ENCODE measurements at regions not wholly inside any gene's neighbourhood (a gene's known extent, or its start where the extent isn't known, plus 50 kb on each side); places are given as distances from the start of the nearest gene placed in this dataset.
A peak's percentile ranks its signal among the peaks of the same experiment; 100 is the strongest.

DNA sequence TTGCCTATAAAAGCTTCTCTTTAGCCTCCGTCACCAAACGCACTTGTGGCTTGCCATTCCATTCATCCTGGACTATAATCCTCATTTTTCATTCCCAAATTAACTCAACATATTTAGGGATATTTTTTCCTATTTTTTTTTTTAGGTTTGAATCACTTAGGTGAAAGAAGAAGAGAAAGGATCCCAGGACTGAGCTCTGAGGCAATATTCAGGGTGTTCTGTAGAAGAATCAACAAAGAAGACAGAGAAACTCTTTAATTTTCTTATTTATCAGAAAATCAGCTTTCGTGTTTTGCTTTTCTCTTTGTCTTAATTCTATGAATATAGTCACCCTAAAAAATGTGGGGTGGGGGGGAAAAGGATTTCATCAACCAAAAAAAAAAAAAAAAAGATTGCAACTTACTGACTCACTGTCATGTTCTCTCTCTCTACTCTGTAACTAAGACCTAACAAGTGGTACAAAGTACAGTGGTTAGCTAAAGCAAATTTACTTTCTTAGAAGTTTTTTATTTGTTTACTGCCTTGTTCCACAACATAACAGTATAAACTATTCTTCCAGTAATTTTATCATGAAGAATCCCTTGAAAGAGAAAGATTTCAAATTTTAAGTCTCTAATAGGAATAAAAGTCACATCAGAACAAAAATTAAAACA is 272.0 kb downstream of the DHX15 start:
- 60 to 100% (median 84%) methylated on average over 3 of the region's 3 CpGs; no CpG with 5 or more reads in 2 of the 10 experiments for WGBS, 10 experiments

DNA sequence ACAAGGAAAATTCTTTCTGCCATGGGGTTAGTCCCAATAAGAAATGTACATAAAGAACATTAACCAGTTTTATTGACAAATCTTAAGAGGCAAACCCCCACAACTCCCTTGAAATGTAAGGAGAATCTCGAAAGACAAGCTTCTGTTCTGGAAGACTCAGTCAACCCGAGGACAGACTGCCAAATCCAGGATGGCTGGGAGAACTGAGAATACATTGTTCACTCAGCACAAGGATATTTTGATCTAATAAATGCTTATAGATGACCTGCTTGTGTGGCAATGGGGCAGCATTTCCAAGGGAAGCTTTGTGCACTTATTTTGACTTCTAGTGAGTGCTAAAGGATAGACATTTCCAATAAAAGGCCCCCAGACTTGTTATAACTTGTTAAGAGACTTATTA is 280.4 kb downstream of the DHX15 start:
- no peak overlapping the region for H3K4me3 ChIP-seq
- ATAC-seq (replicated peaks in 6 of 8) = no peak
- peaks cover 0 to 3% of the 10 kb centered on the region in 2 donors for H3K4me1 ChIP-seq (replicated peaks in 1 of 2)
- H3K27ac ChIP-seq = no peak overlapping the region
- in situ Hi-C loops (cut with MboI; ENCODE audit: low pct_unique_long_range_greater_than_20kb in 2 of 9, low sequenced_read_pairs in 9 of 9, unreplicated experiment in 9 of 9) = no loop called here
- WGBS, 10 experiments = 0 to 100% (median 59%) methylated on average over 1 to 2 of the region's 2 CpGs; no CpG with 5 or more reads in 1 of the 10 experiments

More for the DNA sequence above, 272.0 kb downstream of the DHX15 start:
- no peak for ATAC-seq (replicated peaks in 6 of 8)
- H3K4me3 ChIP-seq = no peak overlapping the region
- H3K4me1 ChIP-seq (replicated peaks in 1 of 2) = no peaks in the 10 kb centered on the region
- H3K27ac ChIP-seq = no peak overlapping the region
- in situ Hi-C loops (cut with MboI; ENCODE audit: low pct_unique_long_range_greater_than_20kb in 2 of 9, low sequenced_read_pairs in 9 of 9, unreplicated experiment in 9 of 9) = no loop called here

GRCh38 chr4:24298911-24299310 is 285.4 kb downstream of the DHX15 start:
- H3K4me1 ChIP-seq (replicated peaks in 1 of 2) = peaks cover 0 to 3% of the 10 kb centered on the region in 2 donors
- no peak overlapping the region for H3K4me3 ChIP-seq
- 50 to 100% (median 86%) methylated on average over 1 to 3 of the region's 3 CpGs; no CpG with 5 or more reads in 1 of the 10 experiments for WGBS, 10 experiments
- in situ Hi-C loops (cut with MboI; ENCODE audit: low pct_unique_long_range_greater_than_20kb in 2 of 9, low sequenced_read_pairs in 9 of 9, unreplicated experiment in 9 of 9) = no loop called here
- no peak for ATAC-seq (replicated peaks in 6 of 8)
- H3K27ac ChIP-seq = no peak overlapping the region

- Histone ChIP-seq H3K27ac (no peak overlapping the region), H3K4me1 (replicated peaks in 1 of 2) (no peaks in the 10 kb centered on the region), H3K4me3 (no peak overlapping the region)
- 50 to 100% (median 89%) methylated on average over 1 to 3 of the region's 3 CpGs; no CpG with 5 or more reads in 2 of the 10 experiments for WGBS, 10 experiments
- no peak for ATAC-seq (replicated peaks in 6 of 8)
- in situ Hi-C loops (cut with MboI; ENCODE audit: low pct_unique_long_range_greater_than_20kb in 2 of 9, low sequenced_read_pairs in 9 of 9, unreplicated experiment in 9 of 9) = no loop called here
Observed at GRCh38 chr4:24287096-24287495, 297.3 kb downstream of the DHX15 start.

- no peak for ATAC-seq (replicated peaks in 6 of 8)
- in situ Hi-C loops (cut with MboI; ENCODE audit: low pct_unique_long_range_greater_than_20kb in 2 of 9, low sequenced_read_pairs in 9 of 9, unreplicated experiment in 9 of 9) = no loop called here
- Histone ChIP-seq H3K4me1 (replicated peaks in 1 of 2) (no peaks in the 10 kb centered on the region), H3K27ac (no peak overlapping the region), H3K4me3 (no peak overlapping the region)
- WGBS, 10 experiments = 14 to 100% (median 80%) methylated on average over 1 to 4 of the region's 4 CpGs; no CpG with 5 or more reads in 1 of the 10 experiments
Observed at GRCh38 chr4:24285759-24286158, 298.6 kb downstream of the DHX15 start.

GRCh38 chr4:24282446-24282845 is 301.9 kb downstream of the DHX15 start:
- Histone ChIP-seq H3K4me1 (replicated peaks in 1 of 2) (peaks cover 0 to 2% of the 10 kb centered on the region in 2 donors), H3K4me3 (no peak overlapping the region), H3K27ac (no peak overlapping the region)
- 38 to 100% (median 87%) methylated on average over 1 to 5 of the region's 5 CpGs for WGBS, 10 experiments
- ATAC-seq (replicated peaks in 6 of 8) = no peak
- in situ Hi-C loops (cut with MboI; ENCODE audit: low pct_unique_long_range_greater_than_20kb in 2 of 9, low sequenced_read_pairs in 9 of 9, unreplicated experiment in 9 of 9) = no loop called here

DNA sequence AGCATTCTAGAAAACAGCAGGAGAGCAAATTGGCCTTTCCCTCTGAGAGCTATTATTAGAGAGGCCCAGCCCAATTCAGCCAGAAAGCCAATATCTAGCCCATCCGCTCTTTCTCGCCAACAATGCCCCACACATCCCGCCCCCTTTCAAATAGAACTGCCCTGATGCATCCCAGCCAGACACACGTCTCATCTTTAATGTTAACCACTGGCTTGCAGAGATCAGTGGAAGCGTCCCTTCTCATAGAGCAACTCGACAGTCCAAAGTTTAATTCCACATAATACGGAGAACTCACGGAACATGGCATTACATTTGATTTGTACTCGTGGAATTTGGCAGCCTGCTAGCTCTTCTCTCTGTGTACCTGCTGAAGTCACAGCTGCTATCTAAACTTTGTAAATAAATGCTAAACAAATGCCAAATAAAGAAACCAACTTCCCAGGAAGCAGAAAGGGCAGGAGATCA is 304.4 kb downstream of the DHX15 start:
- WGBS, 10 experiments = 10 to 100% (median 80%) methylated on average over 1 to 6 of the region's 9 CpGs; no CpG with 5 or more reads in 3 of the 10 experiments
- Histone ChIP-seq H3K27ac (no peak overlapping the region), H3K4me1 (replicated peaks in 1 of 2) (peaks cover 0 to 2% of the 10 kb centered on the region in 2 donors), H3K4me3 (no peak overlapping the region)
- ATAC-seq (replicated peaks in 6 of 8) = no peak
- in situ Hi-C loops (cut with MboI; ENCODE audit: low pct_unique_long_range_greater_than_20kb in 2 of 9, low sequenced_read_pairs in 9 of 9, unreplicated experiment in 9 of 9) = no loop called here

- Histone ChIP-seq H3K4me3 (no peak overlapping the region), H3K27ac (no peak overlapping the region), H3K4me1 (replicated peaks in 1 of 2) (peaks cover 0 to 2% of the 10 kb centered on the region in 2 donors)
- no peak for ATAC-seq (replicated peaks in 6 of 8)
- 56 to 100% (median 80%) methylated on average over 1 to 8 of the region's 8 CpGs; no CpG with 5 or more reads in 2 of the 10 experiments for WGBS, 10 experiments
- in situ Hi-C loops (cut with MboI; ENCODE audit: low pct_unique_long_range_greater_than_20kb in 2 of 9, low sequenced_read_pairs in 9 of 9, unreplicated experiment in 9 of 9) = no loop called here
Observed at GRCh38 chr4:24279469-24279868, 304.9 kb downstream of the DHX15 start.

- ATAC-seq (replicated peaks in 6 of 8) = no peak
- in situ Hi-C loops (cut with MboI; ENCODE audit: low pct_unique_long_range_greater_than_20kb in 2 of 9, low sequenced_read_pairs in 9 of 9, unreplicated experiment in 9 of 9) = no loop called here
- Histone ChIP-seq H3K4me3 (no peak overlapping the region), H3K4me1 (replicated peaks in 1 of 2) (peaks cover 0 to 2% of the 10 kb centered on the region in 2 donors), H3K27ac (no peak overlapping the region)
- WGBS, 10 experiments = 9 to 100% (median 94%) methylated on average over 1 to 4 of the region's 4 CpGs; no CpG with 5 or more reads in 3 of the 10 experiments
Observed at GRCh38 chr4:24278693-24279092, 305.7 kb downstream of the DHX15 start.

DNA sequence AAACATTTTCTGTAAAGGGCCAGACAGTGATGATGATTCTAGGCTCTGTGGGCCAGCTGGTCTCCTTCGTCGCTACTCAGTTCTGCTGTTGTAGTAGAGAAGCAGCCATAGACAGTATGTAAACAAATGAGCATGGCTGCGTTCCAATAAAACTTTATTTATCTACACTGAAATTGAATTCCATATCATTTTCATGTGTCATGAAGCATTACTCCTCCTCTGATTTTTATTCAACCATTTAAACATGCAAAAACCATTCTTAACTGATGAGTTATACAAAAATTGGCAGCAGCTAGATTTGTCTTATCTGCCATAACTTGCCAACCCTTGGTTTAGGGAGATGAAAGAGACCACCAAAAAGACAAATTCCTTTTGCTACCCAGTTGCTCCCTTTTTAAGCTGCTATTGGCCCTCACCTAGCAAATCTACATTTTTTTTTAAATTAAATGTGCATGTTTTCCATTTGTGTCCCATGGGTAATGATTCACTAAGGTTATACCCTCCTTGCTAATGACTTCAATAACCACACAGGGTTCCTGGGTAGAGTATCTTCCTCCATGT is 309.9 kb downstream of the DHX15 start:
- peak in 1 of 8 experiments; percentile 44 for ATAC-seq (replicated peaks in 6 of 8)
- 33 to 100% (median 95%) methylated on average over 2 to 3 of the region's 3 CpGs; no CpG with 5 or more reads in 3 of the 10 experiments for WGBS, 10 experiments
- H3K4me3 ChIP-seq = no peak overlapping the region
- no peak overlapping the region for H3K27ac ChIP-seq
- in situ Hi-C loops (cut with MboI; ENCODE audit: low pct_unique_long_range_greater_than_20kb in 2 of 9, low sequenced_read_pairs in 9 of 9, unreplicated experiment in 9 of 9) = no loop called here
- peaks cover 0 to 2% of the 10 kb centered on the region in 2 donors for H3K4me1 ChIP-seq (replicated peaks in 1 of 2)

- ATAC-seq (replicated peaks in 6 of 8) = peak in 2 of 8 experiments; percentile 70 to 77
- WGBS, 10 experiments = 8 to 94% (median 76%) methylated on average over 1 to 4 of the region's 4 CpGs
- H3K27ac ChIP-seq = no peak overlapping the region
- H3K4me3 ChIP-seq = no peak overlapping the region
- in situ Hi-C loops (cut with MboI; ENCODE audit: low pct_unique_long_range_greater_than_20kb in 2 of 9, low sequenced_read_pairs in 9 of 9, unreplicated experiment in 9 of 9) = no loop called here
- peaks cover 0 to 2% of the 10 kb centered on the region in 2 donors for H3K4me1 ChIP-seq (replicated peaks in 1 of 2)
Observed at GRCh38 chr4:24273136-24273535, 311.2 kb downstream of the DHX15 start.

DNA sequence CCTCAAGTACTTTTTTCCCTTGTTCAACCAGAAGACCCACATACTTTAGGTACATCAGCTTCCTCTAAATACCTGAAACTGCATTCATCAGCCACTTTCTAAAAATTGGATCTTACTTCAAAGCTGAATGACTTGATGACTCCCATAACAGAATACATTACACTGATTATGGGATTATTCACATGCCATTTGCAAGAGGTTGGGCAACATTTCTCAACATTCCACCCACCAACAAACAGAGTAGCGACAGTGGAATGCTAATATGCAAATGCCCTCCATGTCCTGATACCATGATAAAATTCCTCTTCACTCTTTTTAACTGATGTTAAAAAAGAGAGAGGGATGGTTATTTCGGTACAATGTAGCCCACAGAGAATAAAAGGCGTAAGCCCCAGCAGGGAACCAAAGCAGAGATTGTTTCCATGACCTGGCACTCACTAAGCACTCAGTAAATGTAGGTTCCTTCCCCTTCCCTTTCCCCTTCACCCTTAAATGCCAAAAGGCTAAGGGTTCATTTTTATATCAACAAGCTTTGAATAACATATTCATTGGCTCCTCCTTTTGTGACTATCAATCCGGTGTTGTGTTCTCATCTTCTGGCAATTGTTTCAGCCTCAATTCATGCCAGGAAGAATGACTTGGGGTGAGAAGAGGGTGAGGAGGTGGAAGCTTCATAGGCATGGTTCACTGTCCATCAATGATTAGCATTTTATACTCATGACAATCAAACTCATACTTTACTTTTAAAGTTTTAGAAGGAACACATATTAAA is 317.2 kb downstream of the DHX15 start:
- no peaks in the 10 kb centered on the region for H3K4me1 ChIP-seq (replicated peaks in 1 of 2)
- H3K27ac ChIP-seq = no peak overlapping the region
- H3K4me3 ChIP-seq = no peak overlapping the region
- in situ Hi-C loops (cut with MboI; ENCODE audit: low pct_unique_long_range_greater_than_20kb in 2 of 9, low sequenced_read_pairs in 9 of 9, unreplicated experiment in 9 of 9) = no loop called here
- 0 to 94% (median 80%) methylated on average over 1 to 4 of the region's 4 CpGs for WGBS, 10 experiments
- ATAC-seq (replicated peaks in 6 of 8) = peak in 3 of 8 experiments; percentile 97 to 98 (median 97)

- WGBS, 10 experiments = 25 to 94% (median 81%) methylated on average over 1 to 7 of the region's 7 CpGs
- no peak overlapping the region for H3K4me3 ChIP-seq
- H3K27ac ChIP-seq = no peak overlapping the region
- in situ Hi-C loops (cut with MboI; ENCODE audit: low pct_unique_long_range_greater_than_20kb in 2 of 9, low sequenced_read_pairs in 9 of 9, unreplicated experiment in 9 of 9) = no loop called here
- no peaks in the 10 kb centered on the region for H3K4me1 ChIP-seq (replicated peaks in 1 of 2)
- ATAC-seq (replicated peaks in 6 of 8) = no peak
Observed at GRCh38 chr4:24265989-24266388, 318.4 kb downstream of the DHX15 start.

All from motor neuron (in vitro differentiated cells).